GM18870 (cell line): ENCODE measurements at regions not wholly inside any gene's neighbourhood (a gene's known extent, or its start where the extent isn't known, plus 50 kb on each side); places are given as distances from the start of the nearest gene placed in this dataset.
"Not testable (repeated sequence)": the region's sequence is repeated elsewhere in the genome, so short reads cannot be mapped to it uniquely, and the experiment has no call there.

Experiments used
- ATAC-seq: cut with Tn5 transposase; IDR thresholded peaks from one replicate; pipeline ENCODE4 v1.9.1; 2021; ENCODE audit warnings: moderate library complexity; ENCODE audit not compliant: unreplicated experiment

- ATAC-seq, result peak; percentile 80
Observed at GRCh38 chr4:38503689-38504395, 160.2 kb upstream of the KLF3 start.

- no peak for ATAC-seq
Observed at GRCh38 chr4:38504396-38504715, 159.6 kb upstream of the KLF3 start.

- no peak for ATAC-seq
Observed at GRCh38 chr4:38509551-38509950, 154.4 kb upstream of the KLF3 start.

GRCh38 chr4:38510201-38510600 is 153.8 kb upstream of the KLF3 start:
- no peak for ATAC-seq

GRCh38 chr4:38511702-38512101 is 152.3 kb upstream of the KLF3 start:
- no peak for ATAC-seq

- no peak for ATAC-seq
Observed at GRCh38 chr4:38512840-38513239, 151.2 kb upstream of the KLF3 start.

- ATAC-seq, result no peak
Observed at GRCh38 chr4:38514465-38515146, 149.4 kb upstream of the KLF3 start.

- no peak for ATAC-seq
Observed at GRCh38 chr4:38516190-38516589, 147.8 kb upstream of the KLF3 start.

GRCh38 chr4:38519666-38520065 is 144.3 kb upstream of the KLF3 start:
- no peak for ATAC-seq

GRCh38 chr4:38523054-38523453 is 140.9 kb upstream of the KLF3 start:
- ATAC-seq, result no peak

- peak; percentile 98 for ATAC-seq
Observed at GRCh38 chr4:38523524-38524448, 140.2 kb upstream of the KLF3 start.

- ATAC-seq, result no peak
Observed at GRCh38 chr4:38526412-38526811, 137.6 kb upstream of the KLF3 start.

- ATAC-seq, result peak; percentile 60
Observed at GRCh38 chr4:38529189-38530115, 134.5 kb upstream of the KLF3 start.

- no peak for ATAC-seq
Observed at GRCh38 chr4:38530486-38530885, 133.5 kb upstream of the KLF3 start.

GRCh38 chr4:38531141-38531727 is 132.8 kb upstream of the KLF3 start:
- no peak for ATAC-seq

GRCh38 chr4:38532908-38533499 is 131.0 kb upstream of the KLF3 start:
- ATAC-seq, result no peak

GRCh38 chr4:38534344-38535045 is 129.5 kb upstream of the KLF3 start:
- no peak for ATAC-seq

GRCh38 chr4:38535071-38535470 is 128.9 kb upstream of the KLF3 start:
- not testable (repeated sequence) for ATAC-seq

- ATAC-seq, result no peak
Observed at GRCh38 chr4:38535717-38536116, 128.3 kb upstream of the KLF3 start.
